ENCODE measurements at regions not wholly inside any gene's neighbourhood (a gene's known extent, or its start where the extent isn't known, plus 50 kb on each side); places are given as distances from the start of the nearest gene placed in this dataset.

GRCh38 chr18:28457784-28458183 lies 280.9 kb upstream of the CDH2 start:
- DNase-seq, result no peak
- H3K9me3 ChIP-seq (ENCODE audit: insufficient read depth, low read length, severe bottlenecking), result no peaks in the 10 kb centered on the region

DNA sequence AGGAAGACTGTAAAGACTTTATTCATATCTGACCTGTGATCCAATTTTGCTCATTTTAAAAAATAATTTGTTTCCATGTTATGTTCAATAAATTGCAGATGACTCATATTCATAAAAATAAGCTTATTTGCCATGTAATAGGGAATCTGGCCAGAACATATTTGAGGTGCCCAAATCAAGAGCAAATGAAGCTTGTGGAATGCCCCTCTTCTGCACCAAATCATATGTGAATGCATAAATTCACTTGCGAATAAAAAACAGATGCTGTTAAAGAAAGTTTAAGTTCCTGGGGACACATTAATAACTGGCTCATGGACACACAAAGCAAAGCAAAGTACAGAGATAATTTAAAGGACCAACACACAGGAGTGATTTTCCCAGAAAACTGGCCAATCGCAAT lies 279.0 kb upstream of the CDH2 start:
- DNase-seq (no peak), ATAC-seq (ENCODE audit: insufficient read depth, low read depth) (no peak)
- Histone ChIP-seq H3K79me2 (ENCODE audit: insufficient read depth, low read length) (no peaks in the 10 kb centered on the region), H3K27me3 (ENCODE audit: insufficient read depth, low read length, poor library complexity) (no peaks in the 10 kb centered on the region), H3K36me3 (ENCODE audit: insufficient read depth, low read length) (no peaks in the 10 kb centered on the region), H4K20me1 (ENCODE audit: insufficient read depth, low read length) (no peaks in the 10 kb centered on the region), H3K4me2 (ENCODE audit: insufficient read depth, low read length) (no peak overlapping the region), H2AFZ (ENCODE audit: low read depth, low read length) (no peak overlapping the region), H3K27ac (ENCODE audit: low read length) (no peak overlapping the region), H3K4me1 (ENCODE audit: insufficient read depth, low read length) (no peaks in the 10 kb centered on the region), H3K4me3 (ENCODE audit: low read depth in 1 of 2, low read length in 2 of 2) (no peak overlapping the region), H3K9ac (ENCODE audit: low read depth, low read length) (no peak overlapping the region), H3K9me3 (ENCODE audit: insufficient read depth, low read length, severe bottlenecking) (no peaks in the 10 kb centered on the region)
- TF ChIP-seq, protein P1, sequence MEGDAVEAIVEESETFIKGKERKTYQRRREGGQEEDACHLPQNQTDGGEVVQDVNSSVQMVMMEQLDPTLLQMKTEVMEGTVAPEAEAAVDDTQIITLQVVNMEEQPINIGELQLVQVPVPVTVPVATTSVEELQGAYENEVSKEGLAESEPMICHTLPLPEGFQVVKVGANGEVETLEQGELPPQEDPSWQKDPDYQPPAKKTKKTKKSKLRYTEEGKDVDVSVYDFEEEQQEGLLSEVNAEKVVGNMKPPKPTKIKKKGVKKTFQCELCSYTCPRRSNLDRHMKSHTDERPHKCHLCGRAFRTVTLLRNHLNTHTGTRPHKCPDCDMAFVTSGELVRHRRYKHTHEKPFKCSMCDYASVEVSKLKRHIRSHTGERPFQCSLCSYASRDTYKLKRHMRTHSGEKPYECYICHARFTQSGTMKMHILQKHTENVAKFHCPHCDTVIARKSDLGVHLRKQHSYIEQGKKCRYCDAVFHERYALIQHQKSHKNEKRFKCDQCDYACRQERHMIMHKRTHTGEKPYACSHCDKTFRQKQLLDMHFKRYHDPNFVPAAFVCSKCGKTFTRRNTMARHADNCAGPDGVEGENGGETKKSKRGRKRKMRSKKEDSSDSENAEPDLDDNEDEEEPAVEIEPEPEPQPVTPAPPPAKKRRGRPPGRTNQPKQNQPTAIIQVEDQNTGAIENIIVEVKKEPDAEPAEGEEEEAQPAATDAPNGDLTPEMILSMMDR (IDR thresholded peaks at IDR 0.05; ENCODE audit: borderline replicate concordance, extremely low read depth, low read length, poor library complexity, severe bottlenecking), result no peak
- no peak for TF ChIP-seq EZH2 (IDR thresholded peaks at IDR 0.05; ENCODE audit: borderline replicate concordance, low read depth, low read length, severe bottlenecking)

More at GRCh38 chr18:28457784-28458183, 280.9 kb upstream of the CDH2 start:
- H3K4me2 ChIP-seq (ENCODE audit: insufficient read depth, low read length), result no peak overlapping the region
- H3K79me2 ChIP-seq (ENCODE audit: insufficient read depth, low read length), result no peaks in the 10 kb centered on the region
- no peak overlapping the region for H2AFZ ChIP-seq (ENCODE audit: low read depth, low read length)
- no peaks in the 10 kb centered on the region for H3K27me3 ChIP-seq (ENCODE audit: insufficient read depth, low read length, poor library complexity)
- H3K9ac ChIP-seq (ENCODE audit: low read depth, low read length), result no peak overlapping the region
- no peak overlapping the region for H3K4me3 ChIP-seq (ENCODE audit: low read depth in 1 of 2, low read length in 2 of 2)
- H3K27ac ChIP-seq (ENCODE audit: low read length), result no peak overlapping the region
- TF ChIP-seq EZH2 (IDR thresholded peaks at IDR 0.05; ENCODE audit: borderline replicate concordance, low read depth, low read length, severe bottlenecking), result no peak
- TF ChIP-seq, protein P1 (IDR thresholded peaks at IDR 0.05; ENCODE audit: borderline replicate concordance, extremely low read depth, low read length, poor library complexity, severe bottlenecking), result no peak
- no peaks in the 10 kb centered on the region for H4K20me1 ChIP-seq (ENCODE audit: insufficient read depth, low read length)
- H3K4me1 ChIP-seq (ENCODE audit: insufficient read depth, low read length), result no peaks in the 10 kb centered on the region
- no peaks in the 10 kb centered on the region for H3K36me3 ChIP-seq (ENCODE audit: insufficient read depth, low read length)
- ATAC-seq (ENCODE audit: insufficient read depth, low read depth), result no peak

DNA sequence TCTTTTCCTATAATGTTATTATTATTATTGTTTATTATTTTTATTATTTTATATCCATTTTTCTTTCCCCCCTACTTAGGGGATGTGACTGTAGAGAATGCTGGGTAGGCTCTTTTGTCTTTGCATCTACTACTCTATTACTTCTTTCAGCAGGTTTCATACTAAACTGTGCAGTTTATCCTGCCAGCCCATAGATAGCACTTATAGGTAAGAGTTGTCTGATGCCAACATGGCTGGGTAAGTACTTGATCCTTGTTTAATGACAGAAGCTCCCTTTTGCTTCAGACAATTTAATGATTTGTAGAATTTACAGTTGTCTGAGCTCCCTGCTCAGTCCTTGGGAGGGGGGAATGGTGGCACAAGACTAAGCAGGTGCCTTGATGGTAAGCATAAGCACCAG lies 262.9 kb upstream of the CDH2 start:
- DNase-seq (no peak), ATAC-seq (ENCODE audit: insufficient read depth, low read depth) (no peak)
- peaks cover 2% of the 10 kb centered on the region for H3K9me3 ChIP-seq (ENCODE audit: insufficient read depth, low read length, severe bottlenecking)
- 0 out of 2 replicates have a peak overlapping the region, but pooled peaks have one; percentile 3 for H2AFZ ChIP-seq (ENCODE audit: low read depth, low read length)
- H3K9ac ChIP-seq (ENCODE audit: low read depth, low read length), result no peak overlapping the region
- H3K4me1 ChIP-seq (ENCODE audit: insufficient read depth, low read length), result no peaks in the 10 kb centered on the region
- no peak overlapping the region for H3K4me3 ChIP-seq (ENCODE audit: low read depth in 1 of 2, low read length in 2 of 2)
- TF ChIP-seq EZH2 (IDR thresholded peaks at IDR 0.05; ENCODE audit: borderline replicate concordance, low read depth, low read length, severe bottlenecking), result no peak
- TF ChIP-seq, protein P1 (IDR thresholded peaks at IDR 0.05; ENCODE audit: borderline replicate concordance, extremely low read depth, low read length, poor library complexity, severe bottlenecking), result peak; percentile 45
- H3K27ac ChIP-seq (ENCODE audit: low read length), result no peak overlapping the region
- no peaks in the 10 kb centered on the region for H3K79me2 ChIP-seq (ENCODE audit: insufficient read depth, low read length)
- H3K4me2 ChIP-seq (ENCODE audit: insufficient read depth, low read length), result no peak overlapping the region
- no peaks in the 10 kb centered on the region for H3K27me3 ChIP-seq (ENCODE audit: insufficient read depth, low read length, poor library complexity)
- no peaks in the 10 kb centered on the region for H4K20me1 ChIP-seq (ENCODE audit: insufficient read depth, low read length)
- H3K36me3 ChIP-seq (ENCODE audit: insufficient read depth, low read length), result no peaks in the 10 kb centered on the region

DNA sequence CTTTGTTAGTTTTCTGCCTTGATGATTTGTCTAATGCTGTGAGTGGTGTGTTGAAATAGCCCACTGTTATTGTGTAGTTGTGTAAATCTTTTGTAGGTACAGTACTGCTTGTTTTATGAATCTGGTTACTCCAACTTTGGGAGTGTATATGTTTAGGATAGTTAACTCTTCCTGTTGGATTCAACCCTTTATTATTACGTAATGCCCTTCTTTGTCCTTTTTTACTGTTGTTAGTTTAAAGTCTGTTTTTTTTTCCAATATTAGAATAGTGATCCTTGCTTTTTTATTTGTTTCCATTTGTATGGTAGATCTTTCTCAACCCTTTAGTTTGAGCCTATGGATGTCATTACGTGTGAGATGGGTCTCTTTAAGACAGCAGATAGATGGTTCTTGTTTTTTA lies 261.5 kb upstream of the CDH2 start:
- H3K4me1 ChIP-seq (ENCODE audit: insufficient read depth, low read length), result no peaks in the 10 kb centered on the region

More for the DNA sequence above, 261.5 kb upstream of the CDH2 start:
- H4K20me1 ChIP-seq (ENCODE audit: insufficient read depth, low read length), result no peaks in the 10 kb centered on the region
- no peak overlapping the region for H3K27ac ChIP-seq (ENCODE audit: low read length)
- no peak overlapping the region for H3K9ac ChIP-seq (ENCODE audit: low read depth, low read length)
- H3K4me2 ChIP-seq (ENCODE audit: insufficient read depth, low read length), result no peak overlapping the region
- H3K36me3 ChIP-seq (ENCODE audit: insufficient read depth, low read length), result no peaks in the 10 kb centered on the region
- no peaks in the 10 kb centered on the region for H3K79me2 ChIP-seq (ENCODE audit: insufficient read depth, low read length)
- TF ChIP-seq EZH2 (IDR thresholded peaks at IDR 0.05; ENCODE audit: borderline replicate concordance, low read depth, low read length, severe bottlenecking), result no peak
- TF ChIP-seq, protein P1 (IDR thresholded peaks at IDR 0.05; ENCODE audit: borderline replicate concordance, extremely low read depth, low read length, poor library complexity, severe bottlenecking), result no peak
- peaks cover 2% of the 10 kb centered on the region for H3K9me3 ChIP-seq (ENCODE audit: insufficient read depth, low read length, severe bottlenecking)
- no peak overlapping the region for H3K4me3 ChIP-seq (ENCODE audit: low read depth in 1 of 2, low read length in 2 of 2)
- no peak overlapping the region for H2AFZ ChIP-seq (ENCODE audit: low read depth, low read length)
- no peak for DNase-seq
- no peaks in the 10 kb centered on the region for H3K27me3 ChIP-seq (ENCODE audit: insufficient read depth, low read length, poor library complexity)
- no peak for ATAC-seq (ENCODE audit: insufficient read depth, low read depth)
